OCI-LY7 (cell line): ENCODE measurements at regions not wholly inside any gene's neighbourhood (a gene's known extent, or its start where the extent isn't known, plus 50 kb on each side); places are given as distances from the start of the nearest gene placed in this dataset.

Experiments
- BruUV-seq: library from RNA; stranded (reverse); fragments of 400-500 nt; replicated peaks from 2 replicates; lab custom pipeline; 2021; lab: Mats Ljungman, UMichigan
- CTCF ChIA-PET: fragments of 300-600 bp; sonication (Branson Sonifier 250); formaldehyde crosslinking; loops from one replicate; lab custom pipeline; 2022; ENCODE audit warnings: antibody characterized with exemption; ENCODE audit not compliant: unreplicated experiment; lab: Charles Lee
- POLR2A ChIA-PET: fragments of 300-600 bp; sonication (Branson Sonifier 250); formaldehyde crosslinking; loops from one replicate; lab custom pipeline; 2022; ENCODE audit warnings: antibody characterized with exemption; lab: Charles Lee
- DNase-seq: peaks from one replicate; pipeline ENCODE4 v3.0.0-alpha.2; 2015; ENCODE audit warnings: low spot score
- H2AFZ ChIP-seq: fragments of 200-600 bp; sonication (generic), shearing (Covaris generic); 2 replicates; pipeline ENCODE4 v1.6.1; 2014; ENCODE audit warnings: mild to moderate bottlenecking, antibody characterized with exemption, low read length, moderate library complexity
- H3K27ac ChIP-seq: fragments of 200-600 bp; sonication (generic); 2 replicates; pipeline ENCODE4 v1.5.1; 2014; ENCODE audit warnings: mixed run types, low read depth, mild to moderate bottlenecking, moderate library complexity, low read length, inconsistent platforms; ENCODE audit not compliant: poor library complexity, severe bottlenecking
- H3K36me3 ChIP-seq: fragments of 200-600 bp; sonication (generic); 2 replicates; pipeline ENCODE4 v1.6.1; 2014; ENCODE audit warnings: mild to moderate bottlenecking, antibody characterized with exemption, low read length, moderate library complexity, mixed read lengths; ENCODE audit not compliant: insufficient read depth
- H3K4me1 ChIP-seq: fragments of 200-600 bp; sonication (generic); 2 replicates; pipeline ENCODE4 v1.5.1; 2014; ENCODE audit warnings: mild to moderate bottlenecking, low read length; ENCODE audit not compliant: insufficient read depth, poor library complexity, severe bottlenecking
- H3K4me2 ChIP-seq: fragments of 200-600 bp; sonication (generic); 2 replicates; pipeline ENCODE4 v1.6.1; 2014; ENCODE audit warnings: mild to moderate bottlenecking, low read length
- H3K4me3 ChIP-seq: fragments of 200-600 bp; sonication (generic); 2 replicates; pipeline ENCODE4 v1.5.1; 2014; ENCODE audit warnings: mild to moderate bottlenecking, low read depth, low read length; ENCODE audit not compliant: poor library complexity, severe bottlenecking
- H3K79me2 ChIP-seq: fragments of 200-600 bp; sonication (generic); 2 replicates; pipeline ENCODE4 v1.6.1; 2016; ENCODE audit warnings: low read depth, mild to moderate bottlenecking, low read length, moderate library complexity, mixed read lengths; ENCODE audit not compliant: insufficient read depth
- H3K9me2 ChIP-seq: fragments of 200-600 bp; sonication (generic); 2 replicates; pipeline ENCODE4 v1.6.1; 2016; ENCODE audit warnings: mild to moderate bottlenecking, low read length, mixed read lengths; ENCODE audit not compliant: insufficient read depth
- H3K9me3 ChIP-seq: fragments of 200-600 bp; sonication (generic); 2 replicates; pipeline ENCODE4 v1.6.1; 2014; ENCODE audit warnings: mild to moderate bottlenecking, mixed run types, low read length, mixed read lengths
- H4K20me1 ChIP-seq: fragments of 200-600 bp; sonication (generic); 2 replicates; pipeline ENCODE4 v1.6.1; 2014; ENCODE audit warnings: mild to moderate bottlenecking, antibody characterized with exemption, low read length, moderate library complexity, mixed read lengths; ENCODE audit not compliant: insufficient read depth
- CTCF ChIP-seq: fragments of 200-600 bp; sonication (generic); conservative IDR thresholded peaks from 2 replicates; pipeline ENCODE4 v1.5.1; 2014; ENCODE audit warnings: mild to moderate bottlenecking, antibody characterized with exemption, low read length, moderate library complexity, mixed read lengths
- EZH2phosphoT487 ChIP-seq: fragments of 200-600 bp; sonication (generic); IDR thresholded peaks from 2 replicates; pipeline ENCODE4 v1.6.1; 2018; ENCODE audit warnings: low read depth, borderline replicate concordance, mild to moderate bottlenecking, mixed run types, antibody characterized with exemption, low read length, moderate library complexity, mixed read lengths
- intact Hi-C: fragments of 100-400 bp; cut with micrococcal nuclease; formaldehyde crosslinking; loops from one replicate; pipeline ENCODE4 v1.10.0; 2022; ENCODE audit not compliant: unreplicated experiment

GRCh38 chr9:135326633-135327152 lies 152.9 kb upstream of the PPP1R26 start:
- Histone ChIP-seq H3K36me3 (no peaks in the 10 kb centered on the region), H4K20me1 (no peaks in the 10 kb centered on the region), H3K4me1 (no peaks in the 10 kb centered on the region), H3K9me2 (no peaks in the 10 kb centered on the region), H3K4me3 (no peak overlapping the region), H3K79me2 (no peaks in the 10 kb centered on the region), H3K9me3 (no peaks in the 10 kb centered on the region), H3K4me2 (no peak overlapping the region), H2AFZ (no peak overlapping the region), H3K27ac (no peak overlapping the region)
- intact Hi-C loops, result no loop called here
- POLR2A ChIA-PET, result interaction anchor here (0.6 kb wide), 1 partner anchor 660 kb away, joined by 3 read pairs; no protein-coding TSS in a partner anchor
- no TSS peak for BruUV-seq
- TF ChIP-seq EZH2phosphoT487 (no peak), CTCF (no peak)
- no peak for DNase-seq
- CTCF ChIA-PET, result no interaction called here

- no peak for TF ChIP-seq EZH2phosphoT487
- TF ChIP-seq CTCF, result no peak
- H2AFZ ChIP-seq, result no peak overlapping the region
- CTCF ChIA-PET, result no interaction called here
These were observed 150.8 kb upstream of the PPP1R26 start for GRCh38 chr9:135328485-135329417.

More at GRCh38 chr9:135328485-135329417, 150.8 kb upstream of the PPP1R26 start:
- no peaks in the 10 kb centered on the region for H3K9me3 ChIP-seq
- intact Hi-C loops, result no loop called here
- H3K4me3 ChIP-seq, result no peak overlapping the region
- no TSS peak for BruUV-seq
- H3K36me3 ChIP-seq, result no peaks in the 10 kb centered on the region
- POLR2A ChIA-PET, result interaction anchor here (0.9 kb wide), 1 partner anchor 54 kb away, joined by 3 read pairs; no protein-coding TSS in a partner anchor
- H3K4me1 ChIP-seq, result no peaks in the 10 kb centered on the region
- no peaks in the 10 kb centered on the region for H4K20me1 ChIP-seq
- H3K79me2 ChIP-seq, result no peaks in the 10 kb centered on the region
- H3K9me2 ChIP-seq, result no peaks in the 10 kb centered on the region
- no peak overlapping the region for H3K4me2 ChIP-seq
- no peak overlapping the region for H3K27ac ChIP-seq
- no peak for DNase-seq
